Thymus (tissue), 11 donors: ENCODE measurements at regions not wholly inside any gene's neighbourhood (a gene's known extent, or its start where the extent isn't known, plus 50 kb on each side); places are given as distances from the start of the nearest gene placed in this dataset.

Source experiments
- DNase-seq, 9 donors: peaks; one replicate each; pipeline ENCODE4 v3.0.0-alpha.2; 2013; ENCODE audit warnings: low spot score in 9 of 9, low read depth in 6 of 9, missing footprints in 1 of 9
- H3K27ac ChIP-seq, 2 donors: one replicate each; pipeline ENCODE4 v1.5.1; 2013; ENCODE audit warnings: control low read depth in 1 of 2, low read depth in 1 of 2, low read length in 1 of 2, mild to moderate bottlenecking in 1 of 2, moderate library complexity in 1 of 2
- H3K27me3 ChIP-seq, 2 donors: one replicate each; pipeline ENCODE4 v1.5.1; 2013; ENCODE audit warnings: low read length in 1 of 2; ENCODE audit not compliant: control insufficient read depth in 2 of 2, insufficient read depth in 1 of 2
- H3K36me3 ChIP-seq, 2 donors: one replicate each; pipeline ENCODE4 v1.5.1; 2013; ENCODE audit warnings: low read length in 1 of 2, mild to moderate bottlenecking in 1 of 2, moderate library complexity in 1 of 2; ENCODE audit not compliant: control insufficient read depth in 2 of 2, insufficient read depth in 2 of 2
- H3K4me1 ChIP-seq, 2 donors: one replicate each; pipeline ENCODE4 v1.5.1; 2013; ENCODE audit warnings: low read length in 2 of 2; ENCODE audit not compliant: control insufficient read depth in 2 of 2, insufficient read depth in 2 of 2
- H3K4me3 ChIP-seq, 2 donors: one replicate each; pipeline ENCODE4 v1.5.1; 2013; ENCODE audit warnings: low read length in 2 of 2, control low read depth in 1 of 2, mild to moderate bottlenecking in 1 of 2
- H3K9me3 ChIP-seq, 2 donors: one replicate each; pipeline ENCODE4 v1.5.1; 2013; ENCODE audit warnings: low read length in 1 of 2, mild to moderate bottlenecking in 1 of 2; ENCODE audit not compliant: control insufficient read depth in 2 of 2, insufficient read depth in 1 of 2
- WGBS: extraction: QIAGEN DNeasy Blood & Tissue Kit; methylation state at CpG from one replicate; pipeline ENCODE4 v1.1.7; 2013; 5-methylcytosine and 5-hydroxymethylcytosine counted together
- donor health status: healthy.

- Histone ChIP-seq H3K4me3 (no peak overlapping the region), H3K9me3 (no peaks in the 10 kb centered on the region), H3K4me1 (no peaks in the 10 kb centered on the region), H3K27ac (no peak overlapping the region), H3K27me3 (no peaks in the 10 kb centered on the region), H3K36me3 (no peaks in the 10 kb centered on the region)
- DNase-seq = no peak
- 89% methylated on average over 6 of the region's 6 CpGs for WGBS
Measured at GRCh38 chrX:22691966-22692565, 307.7 kb upstream of the DDX53 start.

GRCh38 chrX:22698151-22698550, 301.6 kb upstream of the DDX53 start:
- H3K9me3 ChIP-seq = no peaks in the 10 kb centered on the region
- H3K36me3 ChIP-seq = no peaks in the 10 kb centered on the region
- no peak for DNase-seq
- H3K27ac ChIP-seq = no peak overlapping the region
- no peak overlapping the region for H3K4me3 ChIP-seq
- H3K27me3 ChIP-seq = no peaks in the 10 kb centered on the region
- H3K4me1 ChIP-seq = no peaks in the 10 kb centered on the region

GRCh38 chrX:22699581-22700091, 300.1 kb upstream of the DDX53 start:
- H3K27me3 ChIP-seq = no peaks in the 10 kb centered on the region
- H3K9me3 ChIP-seq = no peaks in the 10 kb centered on the region
- no peaks in the 10 kb centered on the region for H3K36me3 ChIP-seq
- H3K4me1 ChIP-seq = no peaks in the 10 kb centered on the region
- H3K27ac ChIP-seq = no peak overlapping the region
- no peak overlapping the region for H3K4me3 ChIP-seq
- no peak for DNase-seq
- WGBS = 55% methylated on average over 5 of the region's 5 CpGs

- WGBS = 93% methylated on average over 5 of the region's 5 CpGs
- no peak for DNase-seq
- no peaks in the 10 kb centered on the region for H3K9me3 ChIP-seq
Measured at GRCh38 chrX:22712942-22713341, 286.8 kb upstream of the DDX53 start.

GRCh38 chrX:22730542-22730941, 269.2 kb upstream of the DDX53 start:
- WGBS = 76% methylated on average over 6 of the region's 6 CpGs
- no peak for DNase-seq
- Histone ChIP-seq H3K4me3 (no peak overlapping the region), H3K9me3 (no peaks in the 10 kb centered on the region), H3K4me1 (no peaks in the 10 kb centered on the region), H3K27me3 (no peaks in the 10 kb centered on the region), H3K27ac (no peak overlapping the region), H3K36me3 (no peaks in the 10 kb centered on the region)

More at GRCh38 chrX:22712942-22713341, 286.8 kb upstream of the DDX53 start:
- no peaks in the 10 kb centered on the region for H3K36me3 ChIP-seq
- no peaks in the 10 kb centered on the region for H3K4me1 ChIP-seq
- no peaks in the 10 kb centered on the region for H3K27me3 ChIP-seq
- no peak overlapping the region for H3K27ac ChIP-seq
- H3K4me3 ChIP-seq = no peak overlapping the region

GRCh38 chrX:22737541-22737940, 262.2 kb upstream of the DDX53 start:
- no peaks in the 10 kb centered on the region for H3K27me3 ChIP-seq
- H3K27ac ChIP-seq = no peak overlapping the region
- H3K4me3 ChIP-seq = no peak overlapping the region
- H3K36me3 ChIP-seq = no peaks in the 10 kb centered on the region
- H3K4me1 ChIP-seq = no peaks in the 10 kb centered on the region
- DNase-seq = no peak
- no peaks in the 10 kb centered on the region for H3K9me3 ChIP-seq
- WGBS = 91% methylated on average over 2 of the region's 2 CpGs

- H3K4me1 ChIP-seq = no peaks in the 10 kb centered on the region
- no peak overlapping the region for H3K27ac ChIP-seq
- H3K4me3 ChIP-seq = no peak overlapping the region
- DNase-seq = no peak
- H3K36me3 ChIP-seq = no peaks in the 10 kb centered on the region
- H3K9me3 ChIP-seq = no peaks in the 10 kb centered on the region
- no peaks in the 10 kb centered on the region for H3K27me3 ChIP-seq
- WGBS = 96% methylated on average over 3 of the region's 3 CpGs
Measured at GRCh38 chrX:22739276-22739675, 260.5 kb upstream of the DDX53 start.

GRCh38 chrX:22740836-22741235, 258.9 kb upstream of the DDX53 start:
- no peaks in the 10 kb centered on the region for H3K9me3 ChIP-seq
- WGBS = 93% methylated on average over 4 of the region's 4 CpGs
- H3K27ac ChIP-seq = no peak overlapping the region
- no peaks in the 10 kb centered on the region for H3K4me1 ChIP-seq
- DNase-seq = no peak
- no peaks in the 10 kb centered on the region for H3K36me3 ChIP-seq
- H3K27me3 ChIP-seq = no peaks in the 10 kb centered on the region
- H3K4me3 ChIP-seq = no peak overlapping the region

GRCh38 chrX:22742174-22742573, 257.6 kb upstream of the DDX53 start:
- H3K9me3 ChIP-seq = no peaks in the 10 kb centered on the region
- no peak overlapping the region for H3K27ac ChIP-seq
- WGBS = 94% methylated on average over 1 of the region's 1 CpG
- H3K4me3 ChIP-seq = no peak overlapping the region
- no peaks in the 10 kb centered on the region for H3K4me1 ChIP-seq
- no peaks in the 10 kb centered on the region for H3K36me3 ChIP-seq
- H3K27me3 ChIP-seq = no peaks in the 10 kb centered on the region
- no peak for DNase-seq
